IMR-90 (cell line): ENCODE measurements at regions not wholly inside any gene's neighbourhood (a gene's known extent, or its start where the extent isn't known, plus 50 kb on each side); places are given as distances from the start of the nearest gene placed in this dataset.

ENCODE experiments used
- BHLHE40 ChIP-seq: fragments of 150-350 bp; IDR thresholded peaks from 2 replicates; pipeline ENCODE4 v1.6.1; 2016; ENCODE audit warnings: mild to moderate bottlenecking, low read depth, low read length
- CEBPB ChIP-seq: IDR thresholded peaks from 2 replicates; pipeline ENCODE4 v1.6.1; 2012; ENCODE audit warnings: low read depth, low read length, improper control_type of control experiment
- FOS ChIP-seq: fragments of 150-350 bp; IDR thresholded peaks from 2 replicates; pipeline ENCODE4 v1.6.1; 2016; ENCODE audit warnings: low read depth, low read length
- MXI1 ChIP-seq: IDR thresholded peaks from 2 replicates; pipeline ENCODE4 v1.6.1; 2012; ENCODE audit warnings: low read depth, mild to moderate bottlenecking, low read length, moderate library complexity, borderline replicate concordance
- NFE2L2 ChIP-seq: fragments of 150-350 bp; IDR thresholded peaks from 2 replicates; pipeline ENCODE4 v1.6.1; 2016; ENCODE audit warnings: low read depth, mild to moderate bottlenecking, low read length
- POLR2A ChIP-seq: IDR thresholded peaks from 2 replicates; pipeline ENCODE4 v1.6.1; 2012; ENCODE audit warnings: mild to moderate bottlenecking, low read depth, low read length
- RAD21 ChIP-seq: IDR thresholded peaks from 2 replicates; pipeline ENCODE4 v1.6.1; 2012; ENCODE audit warnings: low read length, improper control_type of control experiment
- RFX5 ChIP-seq: IDR thresholded peaks from 2 replicates; pipeline ENCODE4 v1.8.0; 2012; ENCODE audit warnings: low read depth, mild to moderate bottlenecking, low read length, moderate library complexity
- SMC3 ChIP-seq: fragments of 150-350 bp; IDR thresholded peaks from 2 replicates; pipeline ENCODE4 v1.6.1; 2016; ENCODE audit warnings: low read depth, mild to moderate bottlenecking, antibody characterized with exemption, low read length, moderate library complexity
- TF ChIP-seq, protein P1 (sequence below): conservative IDR thresholded peaks from 2 replicates; pipeline ENCODE4 v1.5.1; 2012; ENCODE audit warnings: mild to moderate bottlenecking, low read depth, low read length, improper control_type of control experiment
- TF ChIP-seq, protein P2 (sequence below): fragments of 150-350 bp; IDR thresholded peaks from 2 replicates; pipeline ENCODE4 v1.6.1; 2016; ENCODE audit warnings: low read depth, mild to moderate bottlenecking, low read length, moderate library complexity, borderline replicate concordance
- TF ChIP-seq, protein P3 (sequence below): fragments of 150-350 bp; IDR thresholded peaks from 2 replicates; pipeline ENCODE4 v1.6.1; 2017; ENCODE audit warnings: mild to moderate bottlenecking, antibody characterized with exemption, low read length, low read depth

DNA sequence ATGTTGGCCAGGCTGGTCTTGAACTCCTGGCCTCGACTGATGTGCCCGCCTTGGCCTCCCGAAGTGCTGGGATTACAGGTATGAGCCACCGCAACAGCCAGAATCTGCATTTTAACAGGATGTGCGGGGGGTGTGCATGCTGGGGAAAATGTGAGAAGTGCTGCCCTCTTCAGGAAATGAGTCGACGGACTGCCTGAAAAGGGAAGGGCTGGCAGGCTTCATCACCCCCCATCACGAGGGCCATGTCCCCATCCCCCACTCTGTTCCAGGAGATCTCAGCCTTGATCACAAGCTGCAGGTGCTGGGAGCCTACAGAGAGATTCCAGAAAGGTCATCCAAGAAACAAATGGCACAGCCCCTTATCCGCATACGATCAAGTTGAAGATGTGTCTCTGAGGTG is 195.3 kb upstream of the RPL38 start:
- TF ChIP-seq, protein P1, sequence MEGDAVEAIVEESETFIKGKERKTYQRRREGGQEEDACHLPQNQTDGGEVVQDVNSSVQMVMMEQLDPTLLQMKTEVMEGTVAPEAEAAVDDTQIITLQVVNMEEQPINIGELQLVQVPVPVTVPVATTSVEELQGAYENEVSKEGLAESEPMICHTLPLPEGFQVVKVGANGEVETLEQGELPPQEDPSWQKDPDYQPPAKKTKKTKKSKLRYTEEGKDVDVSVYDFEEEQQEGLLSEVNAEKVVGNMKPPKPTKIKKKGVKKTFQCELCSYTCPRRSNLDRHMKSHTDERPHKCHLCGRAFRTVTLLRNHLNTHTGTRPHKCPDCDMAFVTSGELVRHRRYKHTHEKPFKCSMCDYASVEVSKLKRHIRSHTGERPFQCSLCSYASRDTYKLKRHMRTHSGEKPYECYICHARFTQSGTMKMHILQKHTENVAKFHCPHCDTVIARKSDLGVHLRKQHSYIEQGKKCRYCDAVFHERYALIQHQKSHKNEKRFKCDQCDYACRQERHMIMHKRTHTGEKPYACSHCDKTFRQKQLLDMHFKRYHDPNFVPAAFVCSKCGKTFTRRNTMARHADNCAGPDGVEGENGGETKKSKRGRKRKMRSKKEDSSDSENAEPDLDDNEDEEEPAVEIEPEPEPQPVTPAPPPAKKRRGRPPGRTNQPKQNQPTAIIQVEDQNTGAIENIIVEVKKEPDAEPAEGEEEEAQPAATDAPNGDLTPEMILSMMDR: no peak
- TF ChIP-seq SMC3: no peak
- TF ChIP-seq, protein P2, sequence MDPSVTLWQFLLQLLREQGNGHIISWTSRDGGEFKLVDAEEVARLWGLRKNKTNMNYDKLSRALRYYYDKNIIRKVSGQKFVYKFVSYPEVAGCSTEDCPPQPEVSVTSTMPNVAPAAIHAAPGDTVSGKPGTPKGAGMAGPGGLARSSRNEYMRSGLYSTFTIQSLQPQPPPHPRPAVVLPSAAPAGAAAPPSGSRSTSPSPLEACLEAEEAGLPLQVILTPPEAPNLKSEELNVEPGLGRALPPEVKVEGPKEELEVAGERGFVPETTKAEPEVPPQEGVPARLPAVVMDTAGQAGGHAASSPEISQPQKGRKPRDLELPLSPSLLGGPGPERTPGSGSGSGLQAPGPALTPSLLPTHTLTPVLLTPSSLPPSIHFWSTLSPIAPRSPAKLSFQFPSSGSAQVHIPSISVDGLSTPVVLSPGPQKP: no peak
- TF ChIP-seq POLR2A: no peak
- no peak for TF ChIP-seq BHLHE40
- TF ChIP-seq, protein P3, sequence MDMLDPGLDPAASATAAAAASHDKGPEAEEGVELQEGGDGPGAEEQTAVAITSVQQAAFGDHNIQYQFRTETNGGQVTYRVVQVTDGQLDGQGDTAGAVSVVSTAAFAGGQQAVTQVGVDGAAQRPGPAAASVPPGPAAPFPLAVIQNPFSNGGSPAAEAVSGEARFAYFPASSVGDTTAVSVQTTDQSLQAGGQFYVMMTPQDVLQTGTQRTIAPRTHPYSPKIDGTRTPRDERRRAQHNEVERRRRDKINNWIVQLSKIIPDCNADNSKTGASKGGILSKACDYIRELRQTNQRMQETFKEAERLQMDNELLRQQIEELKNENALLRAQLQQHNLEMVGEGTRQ: no peak
- TF ChIP-seq FOS: no peak
- TF ChIP-seq CEBPB: no peak
- TF ChIP-seq NFE2L2: no peak
- no peak for TF ChIP-seq RAD21
- TF ChIP-seq RFX5: no peak
- TF ChIP-seq MXI1: no peak
